ENCODE measurements at regions not wholly inside any gene's neighbourhood (a gene's known extent, or its start where the extent isn't known, plus 50 kb on each side); places are given as distances from the start of the nearest gene placed in this dataset.

- in situ Hi-C loops (cut with HindIII; ENCODE audit: low pct_unique_long_range_greater_than_20kb, low sequenced_read_pairs) = no loop called here
- DNase-seq (ENCODE audit: low read depth) = no peak
These were observed 96.3 kb upstream of the DAP start for GRCh38 chr5:10857338-10857733.

- peak; percentile 33 for DNase-seq (ENCODE audit: low read depth)
These were observed 95.8 kb upstream of the DAP start for GRCh38 chr5:10856683-10857337.

GRCh38 chr5:10856071-10856470 lies 95.0 kb upstream of the DAP start:
- no peak for DNase-seq (ENCODE audit: low read depth)
- in situ Hi-C loops (cut with HindIII; ENCODE audit: low pct_unique_long_range_greater_than_20kb, low sequenced_read_pairs) = no loop called here

More at GRCh38 chr5:10856683-10857337, 95.8 kb upstream of the DAP start:
- in situ Hi-C loops (cut with HindIII; ENCODE audit: low pct_unique_long_range_greater_than_20kb, low sequenced_read_pairs) = no loop called here

- in situ Hi-C loops (cut with HindIII; ENCODE audit: low pct_unique_long_range_greater_than_20kb, low sequenced_read_pairs) = no loop called here
- DNase-seq (ENCODE audit: low read depth) = no peak
These were observed 93.7 kb upstream of the DAP start for GRCh38 chr5:10854506-10855277.

- no peak for DNase-seq (ENCODE audit: low read depth)
- in situ Hi-C loops (cut with HindIII; ENCODE audit: low pct_unique_long_range_greater_than_20kb, low sequenced_read_pairs) = no loop called here
These were observed 92.1 kb upstream of the DAP start for GRCh38 chr5:10853154-10853553.

GRCh38 chr5:10849278-10849677 lies 88.2 kb upstream of the DAP start:
- in situ Hi-C loops (cut with HindIII; ENCODE audit: low pct_unique_long_range_greater_than_20kb, low sequenced_read_pairs) = no loop called here
- no peak for DNase-seq (ENCODE audit: low read depth)

GRCh38 chr5:10844016-10844415 lies 83.0 kb upstream of the DAP start:
- in situ Hi-C loops (cut with HindIII; ENCODE audit: low pct_unique_long_range_greater_than_20kb, low sequenced_read_pairs) = no loop called here
- DNase-seq (ENCODE audit: low read depth) = no peak

- no peak for DNase-seq (ENCODE audit: low read depth)
- in situ Hi-C loops (cut with HindIII; ENCODE audit: low pct_unique_long_range_greater_than_20kb, low sequenced_read_pairs) = no loop called here
These were observed 81.8 kb upstream of the DAP start for GRCh38 chr5:10842823-10843222.

- in situ Hi-C loops (cut with HindIII; ENCODE audit: low pct_unique_long_range_greater_than_20kb, low sequenced_read_pairs) = no loop called here
- DNase-seq (ENCODE audit: low read depth) = no peak
These were observed 79.0 kb upstream of the DAP start for GRCh38 chr5:10839916-10840599.

- no peak for DNase-seq (ENCODE audit: low read depth)
- in situ Hi-C loops (cut with HindIII; ENCODE audit: low pct_unique_long_range_greater_than_20kb, low sequenced_read_pairs) = no loop called here
These were observed 78.1 kb upstream of the DAP start for GRCh38 chr5:10839118-10839517.

- no peak for DNase-seq (ENCODE audit: low read depth)
- in situ Hi-C loops (cut with HindIII; ENCODE audit: low pct_unique_long_range_greater_than_20kb, low sequenced_read_pairs) = no loop called here
These were observed 77.0 kb upstream of the DAP start for GRCh38 chr5:10838038-10838437.

GRCh38 chr5:10836986-10837385 lies 76.0 kb upstream of the DAP start:
- in situ Hi-C loops (cut with HindIII; ENCODE audit: low pct_unique_long_range_greater_than_20kb, low sequenced_read_pairs) = no loop called here
- DNase-seq (ENCODE audit: low read depth) = no peak

- no peak for DNase-seq (ENCODE audit: low read depth)
- in situ Hi-C loops (cut with HindIII; ENCODE audit: low pct_unique_long_range_greater_than_20kb, low sequenced_read_pairs) = no loop called here
These were observed 73.7 kb upstream of the DAP start for GRCh38 chr5:10834695-10835094.

- in situ Hi-C loops (cut with HindIII; ENCODE audit: low pct_unique_long_range_greater_than_20kb, low sequenced_read_pairs) = no loop called here
- no peak for DNase-seq (ENCODE audit: low read depth)
These were observed 72.0 kb upstream of the DAP start for GRCh38 chr5:10832987-10833386.

GRCh38 chr5:10832421-10832820 lies 71.4 kb upstream of the DAP start:
- in situ Hi-C loops (cut with HindIII; ENCODE audit: low pct_unique_long_range_greater_than_20kb, low sequenced_read_pairs) = no loop called here
- DNase-seq (ENCODE audit: low read depth) = no peak

- no peak for DNase-seq (ENCODE audit: low read depth)
- in situ Hi-C loops (cut with HindIII; ENCODE audit: low pct_unique_long_range_greater_than_20kb, low sequenced_read_pairs) = no loop called here
These were observed 70.4 kb upstream of the DAP start for GRCh38 chr5:10831419-10831818.

- DNase-seq (ENCODE audit: low read depth) = no peak
- in situ Hi-C loops (cut with HindIII; ENCODE audit: low pct_unique_long_range_greater_than_20kb, low sequenced_read_pairs) = no loop called here
These were observed 67.2 kb upstream of the DAP start for GRCh38 chr5:10828241-10828640.

- in situ Hi-C loops (cut with HindIII; ENCODE audit: low pct_unique_long_range_greater_than_20kb, low sequenced_read_pairs) = no loop called here
- no peak for DNase-seq (ENCODE audit: low read depth)
These were observed 66.5 kb upstream of the DAP start for GRCh38 chr5:10827571-10827970.

GRCh38 chr5:10826971-10827370 lies 65.9 kb upstream of the DAP start:
- in situ Hi-C loops (cut with HindIII; ENCODE audit: low pct_unique_long_range_greater_than_20kb, low sequenced_read_pairs) = no loop called here
- no peak for DNase-seq (ENCODE audit: low read depth)

Data from Caki2 (cell line).